Thymus (tissue), 11 donors: ENCODE measurements at regions not wholly inside any gene's neighbourhood (a gene's known extent, or its start where the extent isn't known, plus 50 kb on each side); places are given as distances from the start of the nearest gene placed in this dataset.

Experiments used
- DNase-seq, 9 donors: peaks; one replicate each; pipeline ENCODE4 v3.0.0-alpha.2; 2013; ENCODE audit warnings: low spot score in 9 of 9, low read depth in 6 of 9, missing footprints in 1 of 9
- H3K27ac ChIP-seq, 2 donors: one replicate each; pipeline ENCODE4 v1.5.1; 2013; ENCODE audit warnings: control low read depth in 1 of 2, low read depth in 1 of 2, low read length in 1 of 2, mild to moderate bottlenecking in 1 of 2, moderate library complexity in 1 of 2
- H3K27me3 ChIP-seq, 2 donors: one replicate each; pipeline ENCODE4 v1.5.1; 2013; ENCODE audit warnings: low read length in 1 of 2; ENCODE audit not compliant: control insufficient read depth in 2 of 2, insufficient read depth in 1 of 2
- H3K36me3 ChIP-seq, 2 donors: one replicate each; pipeline ENCODE4 v1.5.1; 2013; ENCODE audit warnings: low read length in 1 of 2, mild to moderate bottlenecking in 1 of 2, moderate library complexity in 1 of 2; ENCODE audit not compliant: control insufficient read depth in 2 of 2, insufficient read depth in 2 of 2
- H3K4me1 ChIP-seq, 2 donors: one replicate each; pipeline ENCODE4 v1.5.1; 2013; ENCODE audit warnings: low read length in 2 of 2; ENCODE audit not compliant: control insufficient read depth in 2 of 2, insufficient read depth in 2 of 2
- H3K4me3 ChIP-seq, 2 donors: one replicate each; pipeline ENCODE4 v1.5.1; 2013; ENCODE audit warnings: low read length in 2 of 2, control low read depth in 1 of 2, mild to moderate bottlenecking in 1 of 2
- H3K9me3 ChIP-seq, 2 donors: one replicate each; pipeline ENCODE4 v1.5.1; 2013; ENCODE audit warnings: low read length in 1 of 2, mild to moderate bottlenecking in 1 of 2; ENCODE audit not compliant: control insufficient read depth in 2 of 2, insufficient read depth in 1 of 2
- WGBS: extraction: QIAGEN DNeasy Blood & Tissue Kit; methylation state at CpG from one replicate; pipeline ENCODE4 v1.1.7; 2013; 5-methylcytosine and 5-hydroxymethylcytosine counted together
- donor health status: healthy.

- Histone ChIP-seq H3K36me3 (no peaks in the 10 kb centered on the region), H3K4me1 (no peaks in the 10 kb centered on the region), H3K27ac (no peak overlapping the region), H3K9me3 (no peaks in the 10 kb centered on the region), H3K27me3 (no peaks in the 10 kb centered on the region), H3K4me3 (no peak overlapping the region)
- no peak for DNase-seq
- WGBS, result 96% methylated on average over 5 of the region's 5 CpGs
These were observed 60.5 kb upstream of the UGT8 start for GRCh38 chr4:114538012-114538617.

- Histone ChIP-seq H3K4me1 (no peaks in the 10 kb centered on the region), H3K27me3 (no peaks in the 10 kb centered on the region), H3K9me3 (no peaks in the 10 kb centered on the region), H3K27ac (no peak overlapping the region), H3K36me3 (no peaks in the 10 kb centered on the region), H3K4me3 (no peak overlapping the region)
- DNase-seq, result peak in 1 of 9 donors; percentile 4
These were observed 58.6 kb upstream of the UGT8 start for GRCh38 chr4:114539985-114540384.

GRCh38 chr4:114547340-114548134 is 51.1 kb upstream of the UGT8 start:
- DNase-seq, result no peak
- 86% methylated on average over 2 of the region's 2 CpGs for WGBS
- no peaks in the 10 kb centered on the region for H3K27me3 ChIP-seq
- H3K9me3 ChIP-seq, result no peaks in the 10 kb centered on the region
- H3K4me1 ChIP-seq, result no peaks in the 10 kb centered on the region
- H3K4me3 ChIP-seq, result no peak overlapping the region
- H3K27ac ChIP-seq, result no peak overlapping the region
- no peaks in the 10 kb centered on the region for H3K36me3 ChIP-seq
